Ascending aorta (tissue), 2 donors: ENCODE measurements at regions not wholly inside any gene's neighbourhood (a gene's known extent, or its start where the extent isn't known, plus 50 kb on each side); places are given as distances from the start of the nearest gene placed in this dataset.
"Not testable (repeated sequence)": the region's sequence is repeated elsewhere in the genome, so short reads cannot be mapped to it uniquely, and the experiment has no call there.

ENCODE experiments used
- DNase-seq, 2 donors: peaks; one replicate each; pipeline ENCODE4 v3.0.0-alpha.2; 2019; ENCODE audit warnings: low spot score in 2 of 2
- H3K27ac ChIP-seq, 2 donors: fragments of 200-600 bp; sonication (generic); one replicate each; pipeline ENCODE4 v1.5.1; 2016 to 2017; ENCODE audit warnings: mild to moderate bottlenecking in 1 of 2
- H3K27me3 ChIP-seq: fragments of 200-600 bp; sonication (generic); one replicate; pipeline ENCODE4 v1.5.1; 2017
- H3K36me3 ChIP-seq, 2 donors: fragments of 200-600 bp; sonication (generic); one replicate each; pipeline ENCODE4 v1.5.1; 2016
- H3K4me1 ChIP-seq, 2 donors: fragments of 200-600 bp; sonication (generic); one replicate each; pipeline ENCODE4 v1.5.1; 2016 to 2017; ENCODE audit warnings: mild to moderate bottlenecking in 1 of 2
- H3K4me3 ChIP-seq, 2 donors: fragments of 200-600 bp; sonication (generic); one replicate each; pipeline ENCODE4 v1.5.1; 2016 to 2017; ENCODE audit warnings: mild to moderate bottlenecking in 1 of 2
- H3K9me3 ChIP-seq, 2 donors: fragments of 200-600 bp; sonication (generic); one replicate each; pipeline ENCODE4 v1.5.1; 2016
- intact Hi-C: fragments of 100-400 bp; cut with DNase I; formaldehyde crosslinking; loops from one replicate; pipeline ENCODE4 v1.15.1; 2023
- TF ChIP-seq, protein P1 (sequence below), 3 experiments: fragments of 200-600 bp in 2 of 3; fragments of 450-650 bp in 1 of 3; sonication (generic) in 2 of 3; IDR thresholded peaks; one replicate each; pipeline ENCODE4 v1.5.1; 2016 to 2019; ENCODE audit warnings: antibody characterized with exemption in 3 of 3, mild to moderate bottlenecking in 1 of 3, moderate library complexity in 1 of 3

DNA sequence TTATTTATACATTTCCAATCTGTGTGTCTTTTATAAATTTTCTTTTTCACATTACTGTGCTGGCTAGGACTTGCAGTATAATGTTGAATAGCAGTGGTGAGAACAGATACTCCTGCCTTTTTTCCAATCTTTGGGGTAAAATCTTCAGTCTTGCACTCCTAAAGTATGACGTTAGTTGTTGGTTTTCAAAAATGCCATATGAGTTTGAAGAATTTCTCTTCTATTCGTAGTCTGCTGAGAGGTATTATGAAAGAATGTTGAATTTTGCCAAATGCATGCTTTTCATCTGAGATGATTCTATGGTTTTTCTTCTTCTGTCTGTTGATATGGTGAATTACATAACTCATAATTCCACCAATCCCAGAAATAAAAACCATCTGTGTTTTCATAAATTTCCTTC is 335.3 kb upstream of the CHST9 start:
- intact Hi-C loops: no loop called here
- Histone ChIP-seq H3K36me3 (no peaks in the 10 kb centered on the region), H3K4me3 (no peak overlapping the region), H3K9me3 (no peaks in the 10 kb centered on the region), H3K27me3 (no peaks in the 10 kb centered on the region), H3K27ac (no peak overlapping the region), H3K4me1 (no peaks in the 10 kb centered on the region)
- no peak for DNase-seq
- TF ChIP-seq, protein P1, sequence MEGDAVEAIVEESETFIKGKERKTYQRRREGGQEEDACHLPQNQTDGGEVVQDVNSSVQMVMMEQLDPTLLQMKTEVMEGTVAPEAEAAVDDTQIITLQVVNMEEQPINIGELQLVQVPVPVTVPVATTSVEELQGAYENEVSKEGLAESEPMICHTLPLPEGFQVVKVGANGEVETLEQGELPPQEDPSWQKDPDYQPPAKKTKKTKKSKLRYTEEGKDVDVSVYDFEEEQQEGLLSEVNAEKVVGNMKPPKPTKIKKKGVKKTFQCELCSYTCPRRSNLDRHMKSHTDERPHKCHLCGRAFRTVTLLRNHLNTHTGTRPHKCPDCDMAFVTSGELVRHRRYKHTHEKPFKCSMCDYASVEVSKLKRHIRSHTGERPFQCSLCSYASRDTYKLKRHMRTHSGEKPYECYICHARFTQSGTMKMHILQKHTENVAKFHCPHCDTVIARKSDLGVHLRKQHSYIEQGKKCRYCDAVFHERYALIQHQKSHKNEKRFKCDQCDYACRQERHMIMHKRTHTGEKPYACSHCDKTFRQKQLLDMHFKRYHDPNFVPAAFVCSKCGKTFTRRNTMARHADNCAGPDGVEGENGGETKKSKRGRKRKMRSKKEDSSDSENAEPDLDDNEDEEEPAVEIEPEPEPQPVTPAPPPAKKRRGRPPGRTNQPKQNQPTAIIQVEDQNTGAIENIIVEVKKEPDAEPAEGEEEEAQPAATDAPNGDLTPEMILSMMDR (IDR thresholded peaks at IDR 0.05): no peak

DNA sequence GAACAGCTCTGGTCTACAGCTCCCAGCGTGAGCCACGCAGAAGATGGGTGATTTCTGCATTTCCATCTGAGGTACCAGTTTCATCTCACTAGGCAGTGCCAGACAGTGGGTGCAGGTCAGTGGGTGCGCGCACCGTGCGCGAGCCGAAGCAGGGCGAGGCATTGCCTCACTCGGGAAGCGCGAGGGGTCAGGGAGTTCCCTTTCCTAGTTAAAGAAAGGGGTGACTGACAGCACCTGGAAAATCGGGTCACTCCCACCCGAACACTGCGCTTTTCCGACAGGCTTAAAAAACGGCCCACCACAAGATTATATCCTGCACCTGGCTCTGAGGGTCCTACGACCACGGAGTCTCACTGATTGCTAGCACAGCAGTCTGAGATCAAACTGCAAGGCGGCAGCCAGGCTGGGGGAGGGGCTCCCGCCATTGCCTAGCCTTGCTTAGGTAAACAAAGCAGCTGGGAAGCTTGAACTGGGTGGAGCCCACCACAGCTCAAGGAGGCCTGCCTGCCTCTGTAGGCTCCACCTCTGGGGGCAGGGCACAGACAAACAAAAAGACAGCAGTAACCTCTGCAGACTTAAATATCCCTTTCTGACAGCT is 325.0 kb upstream of the CHST9 start:
- intact Hi-C loops, H3K4me3 ChIP-seq, H3K27me3 ChIP-seq, H3K36me3 ChIP-seq, H3K9me3 ChIP-seq, H3K27ac ChIP-seq, DNase-seq, H3K4me1 ChIP-seq: not testable (repeated sequence)

DNA sequence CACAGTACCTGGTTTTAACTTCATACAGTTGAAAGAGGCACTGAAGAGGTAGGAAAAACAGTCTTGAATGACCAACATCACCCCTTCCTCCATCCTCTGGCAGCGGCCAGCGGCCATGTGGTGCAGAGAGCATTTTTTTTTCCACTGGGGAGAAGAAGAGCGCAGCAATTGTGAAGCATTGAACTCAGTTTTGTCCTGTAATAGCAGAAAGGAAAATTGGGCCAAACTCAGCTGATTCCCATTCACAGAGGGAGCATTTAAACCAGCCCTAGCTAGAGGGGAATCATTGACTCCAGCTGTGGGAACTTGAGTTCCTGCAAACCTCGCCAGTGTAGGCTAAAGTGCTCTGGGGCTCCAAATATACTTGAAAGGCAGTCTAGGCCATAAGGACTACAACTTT is 316.6 kb upstream of the CHST9 start:
- no peak overlapping the region for H3K27ac ChIP-seq
- no peaks in the 10 kb centered on the region for H3K36me3 ChIP-seq
- TF ChIP-seq, protein P1 (IDR thresholded peaks at IDR 0.05): no peak
- H3K27me3 ChIP-seq: no peaks in the 10 kb centered on the region
- intact Hi-C loops: no loop called here
- H3K9me3 ChIP-seq: no peaks in the 10 kb centered on the region
- no peaks in the 10 kb centered on the region for H3K4me1 ChIP-seq
- no peak overlapping the region for H3K4me3 ChIP-seq
- DNase-seq: no peak

- H3K27ac ChIP-seq: no peak overlapping the region
- DNase-seq: no peak
- H3K27me3 ChIP-seq: no peaks in the 10 kb centered on the region
- H3K4me3 ChIP-seq: no peak overlapping the region
- no peaks in the 10 kb centered on the region for H3K4me1 ChIP-seq
- TF ChIP-seq, protein P1 (IDR thresholded peaks at IDR 0.05): no peak
- intact Hi-C loops: no loop called here
- H3K36me3 ChIP-seq: no peaks in the 10 kb centered on the region
- H3K9me3 ChIP-seq: no peaks in the 10 kb centered on the region
Measured at GRCh38 chr18:27500531-27500930, 315.4 kb upstream of the CHST9 start.

GRCh38 chr18:27497246-27497645 is 312.1 kb upstream of the CHST9 start:
- intact Hi-C loops: no loop called here
- no peak overlapping the region for H3K4me3 ChIP-seq

GRCh38 chr18:27493182-27493581 is 308.1 kb upstream of the CHST9 start:
- Histone ChIP-seq H3K27ac (no peak overlapping the region), H3K9me3 (no peaks in the 10 kb centered on the region), H3K27me3 (no peaks in the 10 kb centered on the region), H3K4me1 (no peaks in the 10 kb centered on the region), H3K36me3 (no peaks in the 10 kb centered on the region), H3K4me3 (no peak overlapping the region)
- TF ChIP-seq, protein P1 (IDR thresholded peaks at IDR 0.05): no peak
- intact Hi-C loops: no loop called here
- no peak for DNase-seq

More at GRCh38 chr18:27497246-27497645, 312.1 kb upstream of the CHST9 start:
- H3K9me3 ChIP-seq: no peaks in the 10 kb centered on the region
- TF ChIP-seq, protein P1 (IDR thresholded peaks at IDR 0.05): no peak
- H3K27ac ChIP-seq: no peak overlapping the region
- H3K4me1 ChIP-seq: no peaks in the 10 kb centered on the region
- no peaks in the 10 kb centered on the region for H3K27me3 ChIP-seq
- no peak for DNase-seq
- no peaks in the 10 kb centered on the region for H3K36me3 ChIP-seq
